GM19193 (cell line): ENCODE measurements at regions not wholly inside any gene's neighbourhood (a gene's known extent, or its start where the extent isn't known, plus 50 kb on each side); places are given as distances from the start of the nearest gene placed in this dataset.
A peak's percentile ranks its signal among the peaks of the same experiment; 100 is the strongest.

Experiments
- POLR2A ChIP-seq: IDR thresholded peaks from 4 replicates; pipeline ENCODE4 v1.6.1; 2011; ENCODE audit not compliant: insufficient read depth, insufficient read length; ENCODE audit errors: extremely low read depth

GRCh38 chr1:224486801-224487583, 52.4 kb upstream of the WDR26 start:
- no peak for TF ChIP-seq POLR2A

- TF ChIP-seq POLR2A = no peak
Measured at GRCh38 chr1:224488806-224489499, 54.4 kb upstream of the WDR26 start.

GRCh38 chr1:224489534-224490365, 55.2 kb upstream of the WDR26 start:
- TF ChIP-seq POLR2A = no peak

- no peak for TF ChIP-seq POLR2A
Measured at GRCh38 chr1:224490549-224491537, 56.2 kb upstream of the WDR26 start.

DNA sequence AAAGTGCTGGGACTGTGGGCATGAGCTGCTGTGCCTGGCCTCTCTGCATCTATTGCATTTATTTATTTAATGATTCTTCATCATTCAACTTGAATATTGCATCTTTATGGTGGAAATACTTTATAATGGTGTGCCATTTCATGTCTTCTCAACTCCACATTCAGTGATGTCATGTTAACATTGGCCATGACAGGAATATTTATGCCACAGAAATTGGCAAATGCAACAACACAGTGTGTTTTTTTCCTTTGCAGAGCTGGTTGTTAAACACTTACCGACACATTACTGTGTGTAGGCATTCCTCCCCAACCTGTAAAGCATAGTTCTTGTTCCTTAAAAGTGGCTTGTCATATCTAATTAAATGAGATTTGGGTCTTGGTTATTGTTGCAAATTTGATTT, 57.4 kb upstream of the WDR26 start:
- TF ChIP-seq POLR2A = no peak

DNA sequence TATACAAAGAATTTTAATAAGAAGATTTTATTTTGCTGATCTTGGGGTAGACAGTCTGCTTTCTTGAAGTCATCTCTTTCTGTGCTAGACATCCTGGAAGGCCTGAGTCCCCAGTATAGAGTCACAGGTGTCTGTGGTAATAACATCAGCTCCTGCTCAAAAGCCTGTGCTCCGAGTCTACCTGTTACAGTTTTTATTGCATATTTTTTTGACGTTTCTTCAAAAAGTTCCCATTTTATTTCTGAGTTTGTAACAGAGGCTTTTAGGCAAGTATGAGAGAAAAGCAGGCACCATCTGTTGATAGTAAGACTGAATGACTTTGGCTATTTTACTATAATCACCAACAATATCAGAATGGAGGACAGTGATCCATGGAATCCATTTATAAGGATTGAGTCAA, 58.0 kb upstream of the WDR26 start:
- TF ChIP-seq POLR2A = no peak

DNA sequence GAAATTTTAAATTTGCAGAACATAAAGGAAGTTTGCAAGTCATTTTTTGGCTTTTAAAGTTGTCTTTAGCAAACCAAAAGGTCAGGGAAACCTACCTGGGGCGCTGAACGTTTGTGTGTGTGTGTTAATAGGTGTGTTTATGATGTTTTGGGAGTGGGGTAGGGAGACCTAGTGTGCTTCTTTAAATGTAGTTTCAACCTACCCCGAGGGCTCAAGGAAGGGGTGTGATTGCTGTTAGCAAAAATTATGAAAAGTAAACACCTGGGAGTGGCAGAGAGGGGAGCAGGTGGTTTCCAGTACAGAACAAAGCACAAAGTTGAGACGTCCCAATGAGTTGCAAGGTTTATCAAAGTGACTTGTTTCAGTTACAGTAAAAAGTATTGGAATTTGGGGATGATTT, 58.7 kb upstream of the WDR26 start:
- no peak for TF ChIP-seq POLR2A

DNA sequence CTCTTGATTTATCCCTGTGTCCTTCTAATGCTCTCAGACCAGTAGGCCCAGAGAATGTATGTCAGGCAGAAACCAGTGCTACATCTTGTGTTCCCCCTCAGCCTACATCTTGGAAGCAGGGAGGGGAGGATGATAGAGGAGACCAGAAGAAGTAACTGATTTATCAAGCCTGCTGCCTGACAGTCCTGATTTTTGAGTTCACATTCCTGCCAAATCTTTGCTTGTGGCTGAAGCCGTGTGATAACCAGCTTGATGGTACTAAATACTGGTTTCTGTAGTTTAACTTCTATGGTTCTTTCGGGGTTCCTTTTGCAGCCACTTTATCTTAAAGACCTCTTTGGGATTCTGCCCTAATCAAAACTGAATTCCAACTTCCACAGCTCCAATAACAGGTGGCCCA, 59.7 kb upstream of the WDR26 start:
- TF ChIP-seq POLR2A = no peak

DNA sequence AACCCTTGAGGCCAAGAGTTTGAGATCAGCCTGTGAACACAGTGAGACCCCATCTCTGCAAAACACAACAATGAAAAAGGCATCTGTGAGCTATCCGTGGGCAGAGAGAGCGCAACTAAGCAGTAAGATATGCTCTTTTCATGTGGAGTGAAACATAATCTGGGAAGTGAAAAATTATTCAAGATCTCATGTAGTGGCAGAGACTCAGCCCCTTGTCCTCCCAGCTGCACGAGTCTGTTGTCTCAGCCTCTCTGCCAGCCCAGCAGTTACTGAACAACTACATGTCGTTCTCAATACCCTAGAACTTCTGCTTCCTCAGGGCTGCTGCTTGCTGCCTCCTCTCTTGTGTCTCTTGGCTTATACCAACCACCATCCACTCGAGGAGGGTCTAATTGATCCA, 61.3 kb upstream of the WDR26 start:
- no peak for TF ChIP-seq POLR2A

- no peak for TF ChIP-seq POLR2A
Measured at GRCh38 chr1:224496826-224497225, 62.2 kb upstream of the WDR26 start.

DNA sequence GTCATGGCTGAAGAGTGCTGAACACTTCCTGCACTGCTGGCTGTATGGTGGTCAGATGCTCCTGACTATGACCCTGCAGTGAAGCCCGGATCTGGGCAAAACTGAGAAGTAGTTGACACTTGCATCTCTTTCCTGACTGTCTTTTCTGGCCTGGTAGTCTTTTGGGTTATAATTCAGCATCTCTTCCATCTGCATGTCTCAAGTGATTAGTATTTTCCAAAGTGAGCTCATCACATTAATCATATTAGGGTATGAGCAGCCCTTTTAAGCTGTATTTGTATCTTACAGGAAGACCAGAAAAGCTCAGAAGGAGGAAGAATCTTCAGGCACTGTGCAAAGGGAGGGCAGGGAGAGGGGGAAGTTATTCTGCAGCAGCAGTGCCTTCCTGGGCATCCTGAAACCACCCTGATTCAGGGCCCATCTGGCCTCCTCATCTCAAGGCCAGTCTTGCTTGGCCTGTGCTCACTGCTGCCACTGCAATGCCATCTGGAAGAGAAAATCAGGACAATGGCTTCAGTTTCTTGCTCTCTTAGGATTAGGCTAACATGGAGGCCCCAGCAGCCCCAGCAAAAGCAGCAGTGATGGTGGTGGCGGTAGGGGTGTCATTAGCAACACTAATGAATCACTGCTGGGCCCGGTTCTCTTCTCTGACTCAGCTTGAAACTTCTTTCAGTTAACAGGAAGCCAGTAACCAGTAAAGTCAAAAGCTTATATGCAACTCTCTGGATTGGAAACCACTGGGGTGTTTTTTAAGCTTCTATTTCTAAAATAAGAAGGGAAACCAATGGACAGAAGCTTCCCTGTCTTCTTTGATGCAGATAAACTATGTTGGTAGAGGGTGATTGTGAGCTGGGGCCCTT, 63.3 kb upstream of the WDR26 start:
- peak; percentile 38 for TF ChIP-seq POLR2A

DNA sequence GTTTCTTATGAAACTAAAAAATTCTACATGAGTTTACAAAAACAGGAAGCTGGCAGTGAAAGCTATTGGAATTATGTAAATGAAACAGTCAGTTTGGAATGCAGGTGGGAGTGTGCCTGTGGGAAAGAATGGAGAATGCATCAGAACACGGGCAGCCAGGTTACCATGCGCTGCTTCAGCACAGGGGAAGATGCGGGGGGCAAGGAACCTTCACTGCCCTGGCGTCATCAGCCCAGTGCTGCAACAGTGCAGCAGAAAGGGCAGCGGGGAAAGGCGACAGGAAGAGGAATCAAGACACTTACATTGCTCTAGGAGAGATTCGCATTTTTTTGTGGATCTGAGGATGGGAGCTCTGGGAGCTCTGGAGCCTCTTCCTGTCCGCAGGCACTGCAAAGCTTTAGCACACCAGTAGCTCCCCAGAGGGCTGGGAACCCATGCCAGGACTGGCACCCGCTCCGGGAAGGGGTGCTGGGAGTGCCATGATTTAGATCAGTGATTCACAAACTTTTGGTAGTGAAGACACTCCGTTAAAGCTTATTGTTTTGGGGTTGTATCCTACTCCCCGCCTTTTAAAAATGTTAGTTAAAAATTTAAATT, 64.1 kb upstream of the WDR26 start:
- TF ChIP-seq POLR2A = no peak

- no peak for TF ChIP-seq POLR2A
Measured at GRCh38 chr1:224499204-224499603, 64.6 kb upstream of the WDR26 start.
